ENCODE measurements at regions not wholly inside any gene's neighbourhood (a gene's known extent, or its start where the extent isn't known, plus 50 kb on each side); places are given as distances from the start of the nearest gene placed in this dataset.
A peak's percentile ranks its signal among the peaks of the same experiment; 100 is the strongest.

DNA sequence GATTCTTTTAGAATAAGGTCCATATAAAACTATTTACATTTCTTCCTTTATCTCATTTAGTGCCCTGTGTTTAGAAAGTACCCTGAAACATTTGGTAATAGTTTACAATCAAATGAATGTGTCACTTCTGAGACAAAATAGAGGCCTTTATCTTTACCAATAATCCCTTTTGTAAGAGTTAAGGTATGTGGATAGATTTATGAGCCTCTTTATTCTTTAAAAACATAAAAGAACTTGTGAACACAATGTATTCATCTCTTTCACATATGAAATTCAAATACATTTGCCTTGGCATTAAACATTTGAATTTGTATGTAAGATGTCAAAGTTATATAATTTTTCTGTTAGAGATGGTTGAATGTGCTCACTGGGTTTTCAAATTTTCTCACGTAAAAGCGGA, 180.5 kb upstream of the CWC22 start:
- DNase-seq, result no peak

DNA sequence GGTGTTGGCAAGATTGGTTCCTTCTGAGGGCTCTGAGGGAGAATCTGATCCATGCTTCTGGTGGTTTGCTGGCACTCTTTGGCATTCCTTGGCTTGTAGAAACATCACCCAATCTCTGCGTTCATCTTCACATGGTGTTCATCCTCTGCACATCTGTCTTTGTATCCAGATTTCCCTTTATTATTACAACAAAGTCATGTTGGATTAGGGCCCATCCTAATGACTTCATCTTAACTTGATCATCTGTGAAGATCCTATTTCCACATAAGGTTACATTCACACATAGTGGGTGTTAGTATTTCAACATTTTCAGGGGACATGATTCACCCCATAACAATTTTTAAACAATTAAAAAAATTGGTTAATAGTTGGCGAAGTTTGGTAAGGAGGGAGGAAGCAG, 177.4 kb upstream of the CWC22 start:
- peak; percentile 48 for DNase-seq

DNA sequence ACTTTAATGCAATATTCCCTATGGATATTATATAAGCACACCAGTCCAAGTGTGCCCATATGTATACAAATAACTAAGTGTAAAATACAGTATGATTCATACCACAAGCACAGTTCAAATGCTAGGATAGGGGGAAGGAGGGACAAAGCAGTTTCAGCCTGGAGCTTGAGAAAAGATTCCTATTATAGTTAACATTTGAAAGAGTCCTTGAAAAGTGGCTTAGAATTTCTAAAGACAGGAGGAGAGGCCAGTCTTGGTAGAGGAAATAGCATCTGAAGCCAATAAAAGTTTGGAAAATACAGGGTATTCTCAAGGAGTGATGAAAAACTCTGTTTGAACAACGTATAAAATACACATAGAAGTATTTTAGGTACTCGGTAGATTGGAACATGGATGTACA, 173.4 kb upstream of the CWC22 start:
- no peak for DNase-seq

DNA sequence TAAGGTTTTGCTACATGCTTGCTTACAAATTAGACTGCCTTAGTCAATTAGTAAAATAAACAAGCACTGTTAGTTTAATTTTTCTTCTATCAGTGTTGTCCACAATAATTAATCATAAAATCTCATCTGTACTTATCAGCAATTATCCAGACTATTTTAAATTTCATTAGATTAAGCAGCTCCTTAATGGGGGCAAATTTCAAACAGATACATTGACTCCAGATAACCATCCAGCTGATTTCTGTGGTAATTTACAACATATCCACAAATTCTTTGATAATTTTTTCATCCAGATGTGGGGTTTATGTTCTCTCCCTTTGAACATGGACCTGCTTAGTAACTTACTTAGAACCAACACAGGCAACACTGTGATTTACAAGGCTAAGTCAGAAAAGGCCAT, 170.4 kb upstream of the CWC22 start:
- no peak for DNase-seq

DNA sequence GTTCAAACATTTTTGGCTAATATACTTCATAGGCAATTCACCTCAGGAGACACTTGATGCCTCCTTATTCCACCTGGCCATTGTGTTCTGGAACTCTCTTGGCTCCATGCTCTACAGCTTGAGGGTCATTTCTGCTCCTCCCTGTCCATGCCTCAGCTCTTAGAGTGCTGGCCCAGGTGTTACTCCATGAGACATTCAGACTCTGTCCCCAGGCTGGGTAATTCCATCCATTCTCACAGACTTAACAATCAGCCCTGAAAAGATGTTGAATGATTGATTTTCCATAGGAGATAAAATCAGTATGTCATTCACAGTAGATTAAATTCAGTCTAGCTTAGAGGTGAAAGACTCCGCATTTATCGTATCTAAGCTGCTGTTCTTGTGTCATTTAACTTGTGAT, 168.6 kb upstream of the CWC22 start:
- DNase-seq, result no peak

DNA sequence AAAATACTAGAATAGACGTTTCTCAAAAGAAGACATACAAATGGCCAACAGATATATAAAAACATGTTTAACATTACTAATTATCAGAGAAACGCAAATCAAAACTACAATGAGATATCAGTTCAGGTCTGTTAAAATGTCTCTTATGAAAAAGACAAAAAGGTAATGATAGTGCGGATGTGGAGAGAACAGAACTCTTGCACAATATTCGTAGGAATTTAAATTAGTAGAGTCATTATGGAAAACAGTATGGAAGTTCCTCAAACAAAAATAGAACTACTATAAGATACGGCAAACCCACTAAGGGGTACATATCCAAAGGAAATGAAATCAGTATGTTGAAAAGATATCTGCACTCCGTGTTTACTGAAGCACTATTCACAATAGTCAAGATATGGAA, 167.5 kb upstream of the CWC22 start:
- no peak for DNase-seq

DNA sequence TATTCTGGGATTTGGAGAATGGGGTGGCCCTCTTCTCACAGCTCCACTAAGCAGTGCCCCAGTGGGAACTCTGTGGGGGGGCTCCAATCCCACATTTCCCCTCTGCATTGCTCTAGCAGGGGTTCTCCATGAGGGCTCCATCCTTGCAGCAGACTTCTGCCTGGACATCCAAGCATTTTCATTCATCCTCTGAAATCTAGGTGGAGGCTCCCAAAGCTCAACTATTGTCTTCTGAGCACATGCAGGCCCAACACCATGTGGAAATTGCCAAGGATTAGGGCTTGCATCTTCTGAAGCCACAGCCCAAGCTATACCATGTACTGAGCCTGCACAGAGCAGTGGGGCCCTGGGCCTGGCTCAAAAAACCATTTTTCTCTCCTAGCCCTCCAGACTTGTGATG, 162.4 kb upstream of the CWC22 start:
- DNase-seq, result no peak

DNA sequence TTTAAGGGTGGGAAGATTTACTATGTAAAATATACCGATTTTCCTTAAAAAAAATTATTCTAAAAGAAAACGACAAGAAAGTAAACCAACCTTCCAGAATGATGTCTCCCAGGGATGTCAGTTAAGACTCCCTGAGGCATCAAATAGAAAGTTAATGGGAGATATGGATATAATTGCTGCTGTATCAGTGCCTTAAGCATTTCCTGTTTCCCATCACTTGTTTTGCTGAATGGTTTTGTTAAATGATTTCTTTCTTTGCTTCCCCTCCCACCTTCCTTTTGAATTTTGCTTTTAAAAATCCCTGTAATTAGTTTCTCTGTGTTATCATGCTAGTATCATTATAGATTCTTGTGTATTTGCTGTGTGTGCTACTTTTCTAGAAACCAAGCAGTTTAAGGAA, 154.3 kb upstream of the CWC22 start:
- DNase-seq, result no peak

DNA sequence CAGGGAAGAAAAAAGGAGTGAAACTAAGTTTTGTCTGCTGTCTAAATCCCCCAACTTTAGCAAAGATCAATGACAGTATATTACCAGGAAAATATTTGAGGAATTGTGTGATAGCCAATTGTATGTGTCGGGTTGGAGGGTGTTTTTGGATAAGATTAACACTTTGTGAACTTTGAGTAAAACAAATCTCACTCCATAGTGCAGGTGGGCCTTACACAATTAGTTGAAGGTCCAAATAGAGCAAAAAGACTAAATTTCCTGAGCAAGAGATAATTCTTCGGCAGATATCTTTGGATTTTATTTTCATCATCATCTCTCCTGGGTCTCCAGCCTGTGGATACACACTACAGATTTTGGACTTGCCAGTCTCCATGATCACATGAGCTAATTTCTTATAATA, 152.8 kb upstream of the CWC22 start:
- no peak for DNase-seq

DNA sequence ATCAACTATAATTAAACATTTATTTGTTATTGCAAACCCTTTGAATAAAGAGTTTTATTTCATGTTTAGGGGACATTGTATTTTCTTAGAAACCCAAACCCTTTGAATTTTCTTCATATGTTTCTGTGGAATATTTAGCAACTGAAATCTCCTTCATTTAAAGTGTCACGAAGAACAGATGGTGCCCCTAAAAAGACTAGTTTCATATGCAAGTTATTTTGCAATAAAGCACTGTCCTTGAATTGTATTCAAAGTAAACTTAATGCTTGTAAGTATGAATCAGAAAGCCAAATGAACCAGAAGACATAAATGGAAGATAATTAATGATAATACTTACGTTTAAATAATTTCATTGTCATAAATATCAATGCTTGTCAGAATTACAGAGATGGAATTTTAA, 151.9 kb upstream of the CWC22 start:
- DNase-seq, result no peak

DNA sequence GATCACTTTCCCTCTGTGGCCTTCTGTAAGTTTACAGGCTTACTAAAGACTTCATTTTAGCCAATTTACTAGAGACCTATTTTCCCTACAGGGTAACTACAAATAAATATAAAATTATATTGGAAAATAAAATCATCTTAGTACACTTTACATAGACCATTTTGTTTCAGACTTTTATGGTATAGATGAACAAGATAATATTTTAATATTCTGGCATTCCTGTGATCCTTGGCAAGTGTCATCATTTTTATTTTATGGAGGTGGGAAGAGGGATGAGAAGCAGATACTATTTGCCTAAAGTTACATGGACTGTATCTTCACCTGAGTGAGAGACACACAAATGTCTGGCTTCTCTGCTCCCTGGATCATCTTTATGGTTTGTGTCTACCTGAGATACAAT, 149.6 kb upstream of the CWC22 start:
- DNase-seq, result no peak

DNA sequence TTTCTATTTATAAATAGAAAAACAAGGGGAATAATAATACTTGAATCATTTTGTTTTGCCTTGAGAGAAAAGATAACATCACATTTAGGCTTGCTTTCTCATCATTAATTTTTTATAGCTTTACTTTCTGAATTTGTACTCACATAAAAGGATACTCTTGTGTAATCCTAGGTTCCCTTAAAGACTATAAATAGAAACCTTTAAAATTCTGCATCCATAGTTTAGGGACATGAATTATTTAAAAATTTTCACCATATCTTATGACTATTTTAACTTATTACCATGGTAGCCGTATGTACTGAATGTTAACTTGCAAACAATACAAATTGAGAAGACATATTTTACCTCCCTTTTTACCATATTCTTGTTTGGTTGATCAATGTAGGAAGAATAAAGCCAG, 143.5 kb upstream of the CWC22 start:
- DNase-seq, result no peak

DNA sequence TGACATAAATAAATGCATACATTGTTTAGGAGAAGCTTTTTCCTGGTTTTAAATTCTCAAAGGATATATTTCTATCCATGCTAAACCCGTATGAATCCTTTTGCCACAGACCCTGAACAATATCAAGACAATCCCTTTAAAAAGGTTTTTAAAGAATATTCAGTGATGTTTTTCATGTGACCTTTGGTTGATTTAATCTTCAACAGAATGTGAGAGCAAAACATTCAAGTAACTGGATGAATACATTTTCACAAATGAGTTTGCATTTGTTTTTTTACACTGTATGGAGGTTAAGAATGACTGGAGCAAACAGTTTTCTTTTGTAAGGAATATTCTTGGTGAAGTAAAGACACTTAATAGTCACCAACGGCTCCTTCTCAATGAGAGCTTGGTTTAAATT, 139.4 kb upstream of the CWC22 start:
- no peak for DNase-seq

DNA sequence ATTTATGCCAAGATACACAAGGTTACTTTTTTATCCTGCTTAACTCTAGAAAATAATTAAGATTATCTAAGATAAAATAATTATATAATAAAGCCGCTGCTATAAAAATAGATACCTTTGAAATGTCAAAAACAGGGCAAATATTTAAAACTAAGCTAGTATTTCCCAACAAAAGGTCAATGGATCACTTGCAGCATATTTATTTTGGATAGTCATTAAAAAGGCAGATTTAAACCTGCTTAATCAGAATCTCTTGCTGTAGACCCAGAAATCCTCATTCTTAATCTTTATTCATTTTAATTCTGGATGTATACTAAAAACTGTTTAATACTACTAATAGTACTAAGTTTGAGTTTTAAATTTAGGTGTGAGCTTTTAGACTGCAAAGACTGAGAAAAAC, 139.0 kb upstream of the CWC22 start:
- DNase-seq, result no peak

DNA sequence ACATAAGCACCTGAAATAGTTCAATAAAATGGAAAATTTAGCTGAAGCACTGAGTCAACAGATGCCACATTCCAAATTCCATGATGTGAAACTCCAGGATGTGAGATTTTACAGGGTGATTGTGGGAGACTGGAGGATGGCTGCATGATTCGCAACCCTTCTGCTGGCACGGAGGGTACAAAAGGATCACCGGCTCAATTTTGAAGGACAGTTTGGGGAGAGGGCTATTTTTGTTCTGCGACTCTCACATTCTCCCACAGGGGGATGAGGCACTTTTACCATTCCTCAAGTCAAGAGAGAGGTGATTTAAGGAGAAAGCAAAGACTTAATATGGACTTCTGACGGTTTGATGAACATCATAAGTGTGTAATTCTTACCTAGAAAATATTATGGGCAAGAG, 138.1 kb upstream of the CWC22 start:
- DNase-seq, result no peak

DNA sequence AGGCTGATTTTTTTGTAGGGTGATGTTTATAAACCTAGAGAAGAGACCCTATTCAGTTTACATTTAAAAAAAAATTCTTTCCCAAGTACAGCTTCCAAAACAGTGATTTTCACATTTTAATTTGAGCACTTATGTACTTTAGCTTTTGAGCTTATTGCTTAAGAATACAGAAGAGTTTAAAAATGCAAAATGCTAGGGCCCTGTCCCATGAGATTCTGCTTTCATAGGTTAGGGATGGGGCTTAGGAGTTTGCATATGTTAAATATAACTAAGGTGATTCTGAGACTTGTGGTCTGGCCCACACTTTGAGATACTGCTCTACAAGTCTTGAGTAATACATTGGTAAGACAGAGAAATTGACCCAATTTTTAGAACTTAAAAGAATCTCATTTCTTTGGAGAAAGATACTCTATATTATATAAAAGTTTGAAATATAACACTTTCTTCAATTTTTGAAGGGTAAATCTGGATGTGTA, 137.3 kb upstream of the CWC22 start:
- DNase-seq, result no peak

DNA sequence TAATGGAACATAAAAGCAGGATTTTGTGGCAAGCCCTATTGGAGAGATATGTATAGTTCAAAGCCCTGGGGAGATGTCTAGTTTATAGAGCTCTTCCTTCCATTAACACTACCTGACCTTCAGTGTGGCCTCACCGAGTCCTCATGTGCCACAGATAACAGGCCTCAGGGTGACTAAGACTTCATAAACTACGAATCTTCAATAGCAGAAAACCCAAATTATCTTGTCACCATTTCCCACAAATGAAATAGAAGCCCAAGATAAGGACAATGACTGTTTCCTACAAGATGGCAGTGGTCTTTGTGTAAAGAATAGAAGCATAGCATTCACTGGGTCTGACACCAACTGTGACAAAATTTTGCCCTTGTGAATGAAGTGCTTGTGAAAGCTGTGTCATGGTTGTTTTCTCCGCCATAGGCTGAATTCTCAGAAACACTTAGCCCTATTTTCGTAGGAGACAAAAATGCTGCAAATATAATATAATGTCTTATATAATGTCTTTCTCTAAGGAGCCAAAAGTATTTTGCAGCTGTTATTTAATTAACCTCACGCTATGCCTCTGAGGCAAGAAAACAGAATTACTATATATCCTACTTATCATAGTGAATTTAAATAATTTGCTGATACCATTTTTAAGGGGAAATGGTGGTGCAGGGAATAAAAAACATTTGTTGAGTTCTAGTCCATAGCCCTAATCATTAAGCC, 136.7 kb upstream of the CWC22 start:
- DNase-seq, result no peak

DNA sequence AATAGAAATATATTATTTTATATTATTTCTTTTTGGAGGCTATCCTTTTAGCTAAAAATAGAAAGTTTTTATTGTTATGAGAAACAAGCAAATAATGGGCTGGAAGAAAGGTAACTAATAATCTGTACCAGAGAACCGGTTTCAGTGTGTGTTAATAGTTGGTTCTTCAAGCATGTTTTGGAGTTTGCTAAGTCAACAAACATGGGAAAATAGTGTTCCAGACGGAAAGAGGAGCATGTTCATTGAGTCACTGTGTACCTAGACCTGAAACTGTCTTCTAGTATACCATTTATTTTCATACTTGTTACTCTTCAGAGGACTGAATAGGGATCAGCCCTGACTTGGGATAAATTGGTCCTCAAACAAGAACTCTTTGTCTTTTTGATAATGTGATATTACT, 134.5 kb upstream of the CWC22 start:
- no peak for DNase-seq

DNA sequence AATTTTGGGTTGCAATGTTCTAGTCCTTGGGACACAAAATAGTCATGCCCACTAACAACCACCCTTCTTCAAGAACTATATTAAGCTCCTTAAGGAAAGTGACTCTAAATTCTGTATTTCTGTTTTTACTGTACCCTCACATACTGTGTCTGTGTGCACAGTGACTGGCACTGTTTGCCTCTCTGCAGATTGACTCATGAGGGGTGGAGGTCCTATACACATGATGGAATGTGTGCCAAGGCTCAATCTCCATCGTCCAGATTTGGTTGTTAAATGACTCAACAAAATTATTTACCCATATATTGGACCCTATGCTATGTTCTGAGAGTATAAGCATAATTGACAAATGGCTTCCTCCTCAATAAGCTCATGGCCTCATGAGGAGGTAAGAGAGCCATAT, 126.6 kb upstream of the CWC22 start:
- no peak for DNase-seq

DNA sequence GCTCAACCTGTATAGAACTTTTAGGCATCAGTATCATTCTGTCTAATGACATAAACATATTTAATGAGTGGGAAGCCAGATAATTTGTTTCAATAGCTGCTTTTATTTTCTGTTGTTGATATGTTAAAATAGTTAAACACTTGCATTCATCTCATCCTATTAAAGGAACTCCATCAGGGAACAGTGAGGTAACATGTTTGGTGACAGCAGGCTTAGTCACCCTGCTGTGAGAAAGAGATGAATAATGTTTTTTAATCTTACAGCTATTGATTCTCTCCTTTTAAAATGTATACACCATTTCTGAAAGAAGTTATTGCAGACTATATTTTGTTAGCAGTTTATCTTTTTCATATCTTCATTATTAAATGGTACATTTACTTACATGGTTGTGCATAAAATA, 123.3 kb upstream of the CWC22 start:
- peak; percentile 18 for DNase-seq

DNA sequence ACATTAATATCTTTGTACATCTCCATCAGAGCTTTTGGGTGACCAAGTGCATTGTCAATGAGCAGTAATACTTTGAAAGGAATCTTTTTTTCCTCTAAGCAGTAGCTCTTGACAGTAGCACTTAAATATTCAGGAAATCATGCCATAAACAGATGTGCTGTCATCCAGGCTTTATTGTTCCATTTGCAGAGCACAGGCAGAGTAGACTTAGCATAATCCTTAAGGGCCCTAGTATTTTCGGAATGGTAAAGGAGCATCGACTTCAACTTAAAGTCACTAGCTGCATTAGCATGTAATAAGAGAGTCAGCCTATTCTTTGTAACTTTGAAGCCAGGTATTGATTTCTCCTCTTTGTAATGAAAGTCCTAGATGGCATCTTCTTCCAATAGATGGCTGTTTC, 121.8 kb upstream of the CWC22 start:
- DNase-seq, result no peak

DNA sequence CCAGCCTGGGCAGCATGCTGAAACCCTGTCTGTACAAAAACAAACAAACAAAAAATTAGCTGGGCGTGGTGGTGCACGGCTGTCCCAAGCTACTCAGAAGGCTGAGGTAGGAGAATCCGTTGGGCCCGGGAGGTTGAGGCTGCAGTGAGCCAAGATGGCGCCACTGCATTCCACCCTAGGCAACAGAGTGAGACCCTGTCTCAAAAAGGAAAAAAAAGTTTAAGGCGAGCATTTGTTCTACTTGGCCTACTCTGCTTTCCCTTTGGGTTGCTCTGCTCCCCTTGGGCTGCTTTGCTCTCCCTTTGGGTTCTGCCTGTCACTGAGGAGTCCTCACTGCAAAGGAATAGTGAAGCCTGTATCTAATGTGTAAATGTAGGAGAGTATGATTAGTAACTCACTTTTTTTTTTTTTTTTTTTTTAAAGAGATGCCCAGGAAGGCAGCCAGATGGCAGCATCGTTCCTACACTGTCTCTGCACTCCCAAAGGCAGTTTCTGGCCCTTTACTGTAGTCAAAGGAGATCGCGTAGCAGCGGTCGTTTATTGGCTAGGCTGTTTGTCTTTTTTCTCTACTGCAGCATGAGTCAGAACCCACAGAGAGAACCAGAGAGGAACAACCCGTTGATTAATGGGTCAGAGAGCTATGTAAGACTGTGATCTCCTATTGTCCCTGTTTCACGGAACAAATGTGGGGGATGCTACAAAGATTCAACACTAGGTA, 118.3 kb upstream of the CWC22 start:
- DNase-seq, result peak; percentile 94

DNA sequence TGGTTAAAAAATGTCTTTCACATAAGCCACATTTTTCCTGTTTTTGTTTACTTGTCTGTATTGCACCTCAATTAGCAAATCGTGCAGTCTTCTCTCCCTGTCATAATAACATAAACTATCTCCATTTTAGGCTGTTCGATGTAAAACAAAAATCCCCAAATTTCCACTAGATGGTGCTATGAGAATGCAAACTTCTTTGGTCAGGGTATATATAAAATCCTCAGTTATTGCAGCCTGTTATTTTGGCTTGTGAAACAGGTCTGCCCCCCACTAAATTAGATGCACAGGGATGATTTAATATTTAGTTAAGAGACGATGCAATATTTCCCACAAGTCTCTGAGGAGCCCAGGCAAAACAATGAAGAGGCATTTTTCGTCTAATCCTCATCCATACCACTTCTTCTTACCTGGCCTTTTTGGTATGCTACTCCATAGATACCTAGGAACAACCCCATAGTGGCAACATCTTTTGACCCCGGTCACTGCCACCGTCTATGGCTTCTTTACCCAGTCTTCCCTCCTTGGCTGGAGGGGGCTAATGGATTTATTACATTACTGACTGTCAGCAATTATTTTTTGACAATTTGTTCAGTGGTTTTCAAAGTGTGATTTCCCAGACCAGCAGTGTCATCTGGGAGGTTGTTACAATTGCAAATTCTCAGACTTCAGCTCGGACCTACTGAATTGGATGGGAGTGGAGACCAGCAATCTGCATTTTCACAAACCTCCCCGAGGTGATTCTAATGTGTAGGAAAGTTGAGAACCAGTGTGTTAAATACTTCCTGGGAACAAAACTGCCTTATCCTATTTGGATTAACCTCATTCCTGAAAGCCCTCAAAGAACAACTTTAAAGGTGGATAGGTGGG, 117.4 kb upstream of the CWC22 start:
- DNase-seq, result peak; percentile 67

DNA sequence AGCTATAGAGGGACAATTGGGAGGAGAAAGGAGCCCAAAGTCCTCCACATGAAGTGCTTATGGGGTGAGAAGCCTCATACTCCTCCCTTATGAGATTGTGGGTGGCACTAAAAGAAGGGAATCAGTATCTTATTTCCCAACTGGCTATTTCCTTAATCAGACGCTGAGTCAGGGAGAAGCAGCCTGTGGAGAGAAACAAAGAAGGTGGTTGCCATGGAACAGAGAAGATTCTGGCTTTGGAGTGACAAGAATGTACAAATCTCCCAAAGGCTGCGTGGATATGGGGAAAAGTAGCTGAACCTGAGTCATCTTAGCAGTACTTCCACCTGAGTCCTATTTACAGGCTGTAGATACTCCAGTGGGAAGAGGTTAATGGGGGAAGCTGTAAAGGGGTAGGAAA, 115.8 kb upstream of the CWC22 start:
- peak; percentile 25 for DNase-seq
